Breast epithelium (tissue), 4 donors: ENCODE measurements at regions not wholly inside any gene's neighbourhood (a gene's known extent, or its start where the extent isn't known, plus 50 kb on each side); places are given as distances from the start of the nearest gene placed in this dataset.

ENCODE experiments used
- DNase-seq, 2 donors: peaks; one replicate each; pipeline ENCODE4 v3.0.0-alpha.2; 2019; ENCODE audit warnings: low spot score in 2 of 2
- H3K27ac ChIP-seq, 2 donors: fragments of 200-600 bp; sonication (generic) in 1 of 2; one replicate each; pipeline ENCODE4 v1.5.1; 2016 to 2019; ENCODE audit warnings: mild to moderate bottlenecking in 1 of 2
- H3K27me3 ChIP-seq, 2 donors: fragments of 200-600 bp; sonication (generic) in 1 of 2; one replicate each; pipeline versions ENCODE4 v1.5.1 to v1.6.0; 2017 to 2019; ENCODE audit warnings: control low read depth in 1 of 2, mild to moderate bottlenecking in 1 of 2
- H3K36me3 ChIP-seq: fragments of 200-600 bp; one replicate; pipeline ENCODE4 v1.5.1; 2019
- H3K4me1 ChIP-seq, 2 donors: fragments of 200-600 bp; sonication (generic); one replicate each; pipeline ENCODE4 v1.5.1; 2016 to 2019; ENCODE audit warnings: control low read depth in 1 of 2
- H3K4me3 ChIP-seq, 3 donors: fragments of 200-600 bp; sonication (generic); 1 replicate in 2 of 3; 2 replicates in 1 of 3; pipeline ENCODE4 v1.5.1; 2016 to 2019; ENCODE audit warnings: mild to moderate bottlenecking in 3 of 3, moderate library complexity in 2 of 3
- H3K9me3 ChIP-seq, 2 donors: fragments of 200-600 bp; sonication (generic) in 1 of 2; one replicate each; pipeline ENCODE4 v1.5.1; 2016 to 2019; ENCODE audit warnings: control low read depth in 1 of 2
- CTCF ChIP-seq, 3 donors: fragments of 450-650 bp; IDR thresholded peaks; one replicate each; pipeline ENCODE4 v1.5.1; 2016 to 2017; ENCODE audit warnings: antibody characterized with exemption in 3 of 3, mild to moderate bottlenecking in 3 of 3, moderate library complexity in 3 of 3
- POLR2A ChIP-seq: fragments of 450-650 bp; IDR thresholded peaks from one replicate; pipeline ENCODE4 v1.6.1; 2016; ENCODE audit warnings: antibody characterized with exemption, mild to moderate bottlenecking, moderate library complexity
- POLR2AphosphoS5 ChIP-seq, 3 donors: sonication (generic); formaldehyde crosslinking; IDR thresholded peaks; one replicate each; pipeline ENCODE4 v1.6.1; 2017; ENCODE audit warnings: antibody characterized with exemption in 3 of 3
- intact Hi-C: fragments of 100-400 bp; cut with DNase I; formaldehyde crosslinking; loops from one replicate; pipeline ENCODE4 v1.15.1; 2023; ENCODE audit warnings: low total_unique reads

DNA sequence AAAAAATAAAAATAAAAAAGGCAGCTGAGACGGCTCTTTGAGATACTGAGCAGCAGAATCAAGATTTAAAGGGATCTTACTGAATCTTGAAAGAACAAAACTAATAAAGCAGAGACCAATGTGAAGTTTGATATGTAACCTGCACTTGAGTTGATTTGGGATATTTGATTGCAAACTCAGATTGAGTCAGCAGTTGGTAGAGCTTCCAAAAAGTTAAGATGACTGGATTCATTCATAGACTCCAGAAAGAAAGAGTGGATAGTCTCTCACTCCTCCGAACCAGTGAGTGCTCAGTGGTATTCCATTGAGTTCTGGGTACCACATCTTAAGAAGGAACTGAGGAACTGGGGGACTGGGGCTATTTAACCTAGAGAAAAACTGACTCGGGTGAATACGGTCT is 52.7 kb upstream of the TESK1 start:
- TF ChIP-seq POLR2AphosphoS5 (IDR thresholded peaks at IDR 0.05) (no peak), CTCF (IDR thresholded peaks at IDR 0.05) (no peak)
- no peaks in the 10 kb centered on the region for H3K4me1 ChIP-seq

GRCh38 chr9:35552837-35553236 is 52.2 kb upstream of the TESK1 start:
- intact Hi-C loops = no loop called here
- no peaks in the 10 kb centered on the region for H3K9me3 ChIP-seq
- no peak for TF ChIP-seq POLR2AphosphoS5 (IDR thresholded peaks at IDR 0.05)
- TF ChIP-seq POLR2A = no peak
- TF ChIP-seq CTCF (IDR thresholded peaks at IDR 0.05) = no peak
- no peaks in the 10 kb centered on the region for H3K4me1 ChIP-seq
- no peaks in the 10 kb centered on the region for H3K27me3 ChIP-seq
- peak overlapping the region; percentile 31 to 60 for H3K27ac ChIP-seq
- DNase-seq = no peak
- no peak overlapping the region for H3K4me3 ChIP-seq
- peaks cover 2% of the 10 kb centered on the region for H3K36me3 ChIP-seq

More for the DNA sequence above, 52.7 kb upstream of the TESK1 start:
- H3K4me3 ChIP-seq = no peak overlapping the region
- intact Hi-C loops = no loop called here
- H3K27ac ChIP-seq = peak overlapping the region in 1 of 2 donors; percentile 31
- H3K27me3 ChIP-seq = no peaks in the 10 kb centered on the region
- no peak for DNase-seq
- peaks cover 4% of the 10 kb centered on the region for H3K36me3 ChIP-seq
- H3K9me3 ChIP-seq = no peaks in the 10 kb centered on the region

DNA sequence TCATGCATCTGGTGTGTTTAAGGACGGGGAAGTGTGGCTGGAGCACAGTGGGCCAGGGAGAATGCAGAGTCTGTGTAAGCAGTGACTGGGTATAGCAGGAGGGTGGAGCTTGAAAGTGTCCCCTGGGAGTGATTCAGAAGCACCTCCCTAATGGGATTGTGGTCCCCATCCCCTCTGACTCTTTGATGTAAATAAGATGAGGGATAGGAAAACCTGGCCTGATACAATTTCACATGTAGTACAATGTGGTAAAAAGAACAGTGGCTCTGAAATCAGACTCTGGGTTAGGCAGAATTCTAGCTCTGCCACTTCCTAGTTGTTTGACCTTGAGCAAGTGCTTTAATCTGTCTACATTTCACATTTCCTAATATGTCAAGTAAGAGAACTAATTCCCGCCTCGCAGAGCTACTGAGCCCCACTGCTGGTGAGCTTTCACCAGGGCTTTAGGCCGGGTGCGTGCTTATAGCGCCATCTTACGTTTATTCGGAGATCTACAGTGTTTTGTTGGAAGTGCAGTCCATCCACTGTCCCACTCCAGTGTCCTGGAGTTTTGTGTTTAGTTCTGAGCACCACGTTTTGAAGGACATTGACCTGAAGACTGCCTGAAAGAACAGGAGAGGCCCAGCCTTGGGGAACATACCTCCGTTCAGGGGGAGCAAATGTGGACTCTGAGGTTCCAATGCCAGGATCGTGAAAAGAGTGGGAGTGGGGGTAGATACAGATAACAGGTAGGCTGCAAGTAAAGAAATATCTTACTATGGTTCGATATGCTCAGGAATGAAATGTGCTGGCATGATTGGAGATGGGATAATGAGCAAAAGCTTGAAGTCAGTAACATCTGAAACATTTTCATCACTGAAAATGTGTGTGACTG is 51.2 kb upstream of the TESK1 start:
- peak; percentile 51 to 83 (median 68) for TF ChIP-seq POLR2AphosphoS5 (IDR thresholded peaks at IDR 0.05)
- no peak for TF ChIP-seq POLR2A
- peak; percentile 75 to 87 (median 86) for TF ChIP-seq CTCF (IDR thresholded peaks at IDR 0.05)
- Histone ChIP-seq H3K9me3 (no peaks in the 10 kb centered on the region), H3K4me3 (no peak overlapping the region), H3K4me1 (no peaks in the 10 kb centered on the region), H3K27ac (peak overlapping the region; percentile 31 to 60), H3K27me3 (no peaks in the 10 kb centered on the region), H3K36me3 (no peaks in the 10 kb centered on the region)
- peak in 1 of 2 donors; percentile 53 for DNase-seq
- intact Hi-C loops = no loop called here

DNA sequence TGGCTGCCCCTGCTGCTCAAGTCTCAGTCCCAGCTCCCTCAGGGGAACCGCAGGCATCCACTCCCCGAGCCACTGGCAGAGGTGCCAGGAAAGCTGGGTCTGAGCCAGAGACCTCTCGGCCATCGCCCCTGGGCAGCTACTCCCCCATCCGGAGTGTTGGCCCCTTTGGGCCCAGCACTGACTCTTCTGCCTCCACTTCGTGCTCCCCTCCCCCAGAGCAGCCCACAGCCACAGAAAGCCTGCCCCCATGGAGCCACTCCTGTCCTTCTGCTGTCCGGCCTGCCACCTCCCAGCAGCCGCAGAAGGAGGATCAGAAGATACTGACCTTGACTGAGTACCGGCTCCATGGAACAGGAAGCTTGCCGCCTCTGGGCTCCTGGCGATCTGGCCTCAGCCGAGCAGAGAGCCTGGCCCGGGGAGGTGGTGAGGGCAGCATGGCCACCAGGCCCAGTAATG is 49.8 kb upstream of the TESK1 start:
- TF ChIP-seq POLR2A (no peak), POLR2AphosphoS5 (IDR thresholded peaks at IDR 0.05) (no peak), CTCF (IDR thresholded peaks at IDR 0.05) (no peak)
- H3K27me3 ChIP-seq = no peaks in the 10 kb centered on the region
- H3K27ac ChIP-seq = no peak overlapping the region
- intact Hi-C loops = loop anchor here (5.0 kb wide), 1 partner anchor 63 kb away; the partner anchor contains the start of gene RUSC2
- no peak overlapping the region for H3K4me3 ChIP-seq
- no peaks in the 10 kb centered on the region for H3K4me1 ChIP-seq
- no peak for DNase-seq
- H3K9me3 ChIP-seq = no peaks in the 10 kb centered on the region
- no peaks in the 10 kb centered on the region for H3K36me3 ChIP-seq
